ENCODE measurements at regions not wholly inside any gene's neighbourhood (a gene's known extent, or its start where the extent isn't known, plus 50 kb on each side); places are given as distances from the start of the nearest gene placed in this dataset.

DNA sequence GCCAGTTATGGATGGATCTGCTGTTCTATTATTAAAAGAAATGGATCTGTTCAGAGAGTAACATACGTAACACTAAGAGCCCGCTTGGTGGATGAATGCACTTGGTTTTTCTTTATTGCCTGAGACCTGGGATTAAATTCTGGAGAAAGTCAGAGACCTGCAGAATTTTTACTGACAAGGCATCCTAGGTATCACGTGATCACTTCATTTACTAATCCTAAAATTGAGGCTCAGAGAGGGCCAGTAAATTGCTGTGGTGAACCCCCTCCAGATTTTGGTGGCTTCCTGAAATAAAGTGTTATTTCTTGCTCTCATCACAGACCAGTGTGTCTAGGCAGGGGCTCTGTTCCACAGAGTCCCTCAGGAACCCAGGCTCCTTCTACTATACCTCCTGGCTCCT, 187.9 kb upstream of the LARGE1 start:
- no peak for TF ChIP-seq CTCF (IDR thresholded peaks at IDR 0.05; ENCODE audit: borderline replicate concordance, insufficient read depth, low read depth, low read length)
- H3K4me3 ChIP-seq (ENCODE audit: low read depth, low read length): no peak overlapping the region

- H3K4me3 ChIP-seq (ENCODE audit: low read depth, low read length): no peak overlapping the region
- peak; percentile 82 for TF ChIP-seq CTCF (IDR thresholded peaks at IDR 0.05; ENCODE audit: borderline replicate concordance, insufficient read depth, low read depth, low read length)
Measured at GRCh38 chr22:34111210-34111824, 191.0 kb upstream of the LARGE1 start.

DNA sequence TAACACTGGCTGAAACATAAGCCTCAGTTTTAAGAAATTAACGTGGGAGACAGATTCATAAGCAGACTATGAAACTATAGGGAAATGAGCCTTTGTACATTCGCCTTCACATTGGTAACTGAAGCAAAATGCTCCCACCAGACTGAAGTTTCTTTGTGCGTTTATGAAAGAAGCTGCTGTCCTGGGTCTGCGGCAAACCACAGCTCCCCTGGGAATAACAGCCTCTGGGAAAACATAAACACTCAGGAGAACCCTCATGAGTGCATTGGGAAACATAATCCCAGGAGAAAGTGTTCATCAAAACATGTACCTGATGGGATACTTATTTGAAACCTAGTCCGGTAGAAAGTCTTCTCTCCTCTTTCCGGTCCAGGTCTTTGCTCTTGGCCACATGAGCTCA, 193.1 kb upstream of the LARGE1 start:
- H3K4me3 ChIP-seq (ENCODE audit: low read depth, low read length): no peak overlapping the region
- no peak for TF ChIP-seq CTCF (IDR thresholded peaks at IDR 0.05; ENCODE audit: borderline replicate concordance, insufficient read depth, low read depth, low read length)

- no peak for TF ChIP-seq CTCF (IDR thresholded peaks at IDR 0.05; ENCODE audit: borderline replicate concordance, insufficient read depth, low read depth, low read length)
- H3K4me3 ChIP-seq (ENCODE audit: low read depth, low read length): no peak overlapping the region
Measured at GRCh38 chr22:34114406-34114805, 194.1 kb upstream of the LARGE1 start.

- no peak for TF ChIP-seq CTCF (IDR thresholded peaks at IDR 0.05; ENCODE audit: borderline replicate concordance, insufficient read depth, low read depth, low read length)
- no peak overlapping the region for H3K4me3 ChIP-seq (ENCODE audit: low read depth, low read length)
Measured at GRCh38 chr22:34115722-34116121, 195.4 kb upstream of the LARGE1 start.

DNA sequence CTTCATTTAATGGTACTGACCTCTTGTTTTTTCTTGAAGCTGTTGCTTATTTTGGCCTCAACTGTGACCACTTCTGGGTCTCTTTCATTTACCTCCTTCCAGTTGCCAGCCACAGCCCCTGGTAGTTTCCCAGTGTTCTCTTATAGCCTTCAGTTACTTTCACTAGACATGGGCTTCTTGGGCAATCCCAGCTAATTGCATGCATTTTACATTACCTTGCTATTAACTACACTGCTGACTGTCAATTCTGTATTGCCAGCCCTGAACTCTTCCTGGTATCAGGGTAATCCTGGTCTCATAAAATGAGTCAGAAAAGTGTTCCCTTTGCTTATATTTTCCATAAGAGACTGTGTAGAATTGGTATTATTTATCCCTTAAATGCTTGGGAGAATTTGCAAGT, 195.8 kb upstream of the LARGE1 start:
- H3K4me3 ChIP-seq (ENCODE audit: low read depth, low read length): no peak overlapping the region
- no peak for TF ChIP-seq CTCF (IDR thresholded peaks at IDR 0.05; ENCODE audit: borderline replicate concordance, insufficient read depth, low read depth, low read length)

DNA sequence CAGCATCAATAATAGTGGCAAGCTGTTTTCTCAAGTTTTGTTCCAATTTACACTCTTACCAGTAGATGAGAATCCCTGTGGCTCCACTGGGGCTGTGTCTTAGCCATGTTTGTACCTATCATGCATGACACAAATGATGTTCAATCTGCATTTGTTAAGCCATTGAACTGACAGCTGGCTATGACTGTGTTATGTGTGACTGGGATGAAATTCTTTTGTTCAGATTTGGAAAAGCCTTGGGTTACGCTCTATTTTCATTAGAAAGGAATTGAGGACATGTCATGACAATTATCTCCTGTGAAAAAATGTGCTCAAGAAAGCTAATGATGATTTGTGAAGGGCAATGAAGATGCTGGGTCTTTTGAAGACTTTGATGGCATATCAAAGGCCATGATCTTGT, 201.8 kb upstream of the LARGE1 start:
- H3K4me3 ChIP-seq (ENCODE audit: low read depth, low read length): no peak overlapping the region
- TF ChIP-seq CTCF (IDR thresholded peaks at IDR 0.05; ENCODE audit: borderline replicate concordance, insufficient read depth, low read depth, low read length): no peak

Data from GM12875 (cell line).